GM10266 (cell line): ENCODE measurements at regions not wholly inside any gene's neighbourhood (a gene's known extent, or its start where the extent isn't known, plus 50 kb on each side); places are given as distances from the start of the nearest gene placed in this dataset.
A peak's percentile ranks its signal among the peaks of the same experiment; 100 is the strongest.

ENCODE experiments used
- DNase-seq: peaks from one replicate; pipeline ENCODE4 v3.0.0; 2012; ENCODE audit errors: extremely low spot score
- TF ChIP-seq, protein P1 (sequence below): IDR thresholded peaks from 2 replicates; pipeline ENCODE4 v1.5.1; 2012; ENCODE audit warnings: mild to moderate bottlenecking, low read depth; ENCODE audit not compliant: control insufficient read depth, insufficient read depth; ENCODE audit errors: missing control alignments

DNA sequence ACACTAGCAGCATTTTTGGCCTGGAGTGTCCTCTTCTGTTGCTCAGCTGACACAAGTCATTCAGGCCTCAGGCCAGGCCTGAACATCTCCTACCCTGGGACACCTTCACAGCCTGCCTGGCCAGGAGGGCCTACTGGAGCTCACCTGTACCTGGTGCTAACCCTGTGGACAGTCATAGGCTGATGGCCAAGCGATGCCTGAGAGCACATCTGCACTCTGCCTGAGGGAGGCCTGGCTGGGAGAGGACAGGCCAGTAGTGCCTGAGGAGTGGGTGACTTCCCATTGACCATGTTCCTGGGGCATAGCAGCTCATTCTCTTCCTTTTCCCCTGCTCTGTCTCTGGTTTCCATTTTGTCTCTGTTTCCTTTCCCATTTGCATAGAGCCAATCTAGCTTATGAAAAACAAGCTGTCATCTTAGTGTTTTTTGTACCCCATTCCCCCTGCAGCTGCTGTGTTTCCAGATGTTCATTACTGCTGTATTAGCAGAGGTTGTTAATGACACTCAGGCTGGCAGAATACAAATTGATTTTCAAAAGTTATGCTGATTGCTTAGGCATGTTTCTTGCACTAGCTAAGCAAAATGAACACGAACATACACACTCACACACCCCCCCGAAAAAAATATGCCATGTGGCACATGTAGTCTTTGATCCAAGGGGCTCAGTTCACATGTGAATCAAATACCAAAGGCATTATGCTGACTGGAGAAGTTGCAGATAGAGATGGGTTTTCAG, 149.7 kb upstream of the HS6ST1 start:
- TF ChIP-seq, protein P1, sequence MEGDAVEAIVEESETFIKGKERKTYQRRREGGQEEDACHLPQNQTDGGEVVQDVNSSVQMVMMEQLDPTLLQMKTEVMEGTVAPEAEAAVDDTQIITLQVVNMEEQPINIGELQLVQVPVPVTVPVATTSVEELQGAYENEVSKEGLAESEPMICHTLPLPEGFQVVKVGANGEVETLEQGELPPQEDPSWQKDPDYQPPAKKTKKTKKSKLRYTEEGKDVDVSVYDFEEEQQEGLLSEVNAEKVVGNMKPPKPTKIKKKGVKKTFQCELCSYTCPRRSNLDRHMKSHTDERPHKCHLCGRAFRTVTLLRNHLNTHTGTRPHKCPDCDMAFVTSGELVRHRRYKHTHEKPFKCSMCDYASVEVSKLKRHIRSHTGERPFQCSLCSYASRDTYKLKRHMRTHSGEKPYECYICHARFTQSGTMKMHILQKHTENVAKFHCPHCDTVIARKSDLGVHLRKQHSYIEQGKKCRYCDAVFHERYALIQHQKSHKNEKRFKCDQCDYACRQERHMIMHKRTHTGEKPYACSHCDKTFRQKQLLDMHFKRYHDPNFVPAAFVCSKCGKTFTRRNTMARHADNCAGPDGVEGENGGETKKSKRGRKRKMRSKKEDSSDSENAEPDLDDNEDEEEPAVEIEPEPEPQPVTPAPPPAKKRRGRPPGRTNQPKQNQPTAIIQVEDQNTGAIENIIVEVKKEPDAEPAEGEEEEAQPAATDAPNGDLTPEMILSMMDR, result no peak
- DNase-seq, result no peak

GRCh38 chr2:128469203-128469602, 150.5 kb upstream of the HS6ST1 start:
- TF ChIP-seq, protein P1, result peak; percentile 10
- no peak for DNase-seq

DNA sequence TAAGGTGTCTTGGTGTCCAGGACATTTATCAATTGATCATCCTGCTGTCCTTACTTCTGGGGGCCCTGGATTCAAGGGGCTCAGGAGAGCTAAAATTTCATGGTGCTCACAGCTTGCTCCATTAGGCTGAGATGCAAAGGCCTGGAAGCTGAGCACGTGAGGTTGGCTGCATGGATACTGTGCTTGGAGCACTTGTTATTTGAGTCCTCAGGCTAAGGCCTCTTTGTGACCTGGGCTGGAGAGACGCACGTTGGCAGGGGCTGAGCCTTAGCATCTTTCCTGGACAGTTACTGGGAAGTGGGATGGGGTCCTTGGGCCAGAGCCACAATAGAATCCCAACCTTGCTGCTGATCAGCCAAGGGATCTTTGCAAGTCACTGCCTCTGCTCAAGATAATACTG, 151.2 kb upstream of the HS6ST1 start:
- TF ChIP-seq, protein P1, result no peak
- no peak for DNase-seq

- TF ChIP-seq, protein P1, result no peak
- no peak for DNase-seq
These were observed 154.1 kb upstream of the HS6ST1 start for GRCh38 chr2:128472789-128473174.

DNA sequence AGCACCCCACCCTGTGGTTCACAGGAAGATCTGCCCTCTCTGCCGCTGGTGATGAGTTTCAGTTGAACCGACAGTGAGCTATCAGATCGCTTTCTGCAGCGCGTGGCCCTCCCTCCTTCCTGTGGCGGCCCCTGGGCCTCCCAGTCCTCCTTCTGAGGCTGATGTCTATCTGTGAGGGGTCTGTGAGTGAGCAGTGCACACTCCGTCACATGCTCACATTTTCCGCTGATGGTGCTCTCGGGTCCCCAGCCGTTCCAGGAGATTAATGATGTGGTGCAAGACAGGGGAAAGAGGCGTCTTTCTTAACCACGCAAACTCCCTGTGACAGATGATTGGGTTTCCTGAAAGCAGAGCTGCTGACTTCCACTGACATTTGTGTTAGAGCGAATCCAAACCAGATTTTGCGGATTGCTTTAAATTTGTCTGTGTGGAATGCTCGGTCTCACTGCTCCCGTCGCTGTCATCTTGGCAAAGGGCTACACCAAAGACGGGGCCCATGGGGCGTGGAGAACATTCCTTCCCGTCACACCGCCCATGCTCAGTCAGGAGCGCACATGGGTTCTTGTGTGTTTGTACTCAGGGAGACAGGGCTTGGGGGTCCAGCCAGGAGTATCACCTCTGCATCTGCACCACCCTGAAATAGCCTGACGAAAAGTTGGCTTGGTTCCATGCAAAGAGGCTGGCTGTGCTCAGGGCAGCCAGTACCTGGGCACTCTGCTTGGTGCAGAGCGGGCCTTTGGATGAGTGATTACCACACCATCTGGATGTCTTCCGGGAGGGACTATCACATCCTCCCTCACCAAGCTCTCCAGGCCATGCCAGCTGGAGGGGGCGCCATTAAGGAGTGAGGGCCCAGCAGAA, 154.7 kb upstream of the HS6ST1 start:
- DNase-seq, result peak; percentile 60
- TF ChIP-seq, protein P1, result no peak

- TF ChIP-seq, protein P1, result no peak
- DNase-seq, result no peak
These were observed 155.6 kb upstream of the HS6ST1 start for GRCh38 chr2:128474036-128474955.
